ENCODE measurements at regions not wholly inside any gene's neighbourhood (a gene's known extent, or its start where the extent isn't known, plus 50 kb on each side); places are given as distances from the start of the nearest gene placed in this dataset.

- Histone ChIP-seq H3K36me3 (ENCODE audit: low read depth) (no peaks in the 10 kb centered on the region), H2AFZ (no peak overlapping the region), H3K9me3 (ENCODE audit: low read depth) (no peaks in the 10 kb centered on the region), H3K9me2 (ENCODE audit: insufficient read depth) (no peaks in the 10 kb centered on the region), H3K4me2 (ENCODE audit: unreplicated experiment) (no peak overlapping the region), H3K4me1 (ENCODE audit: insufficient read depth) (no peaks in the 10 kb centered on the region), H3K27me3 (replicated peaks; ENCODE audit: insufficient read depth) (no peaks in the 10 kb centered on the region), H4K20me1 (ENCODE audit: insufficient read depth) (no peaks in the 10 kb centered on the region), H3K4me3 (no peak overlapping the region), H3K27ac (no peak overlapping the region), H3K79me2 (ENCODE audit: insufficient read depth) (no peaks in the 10 kb centered on the region), H3K9ac (no peak overlapping the region), H3F3A (ENCODE audit: insufficient read depth) (no peaks in the 10 kb centered on the region; the same call in 1 of the 2 replicates)
- TF ChIP-seq EZH2 (IDR thresholded peaks at IDR 0.05; ENCODE audit: insufficient read depth, poor library complexity, severe bottlenecking) (no peak), EZH2phosphoT487 (IDR thresholded peaks at IDR 0.05; ENCODE audit: insufficient read depth, low read depth) (no peak)
- in situ Hi-C loops (cut with MboI): no loop called here
- DNase-seq: no peak
- WGBS, 2 experiments (ENCODE audit: low coverage in 1 of 2, low lambda C conversion rate in 2 of 2, missing lambda C conversion rate in 2 of 2): 72 to 77% methylated on average over 9 of the region's 9 CpGs
Observed at GRCh38 chr2:226495466-226496272, 304.0 kb downstream of the IRS1 start.

- WGBS, 2 experiments (ENCODE audit: low coverage in 1 of 2, low lambda C conversion rate in 2 of 2, missing lambda C conversion rate in 2 of 2): 60 to 82% methylated on average over 1 of the region's 1 CpG
- DNase-seq: peak; percentile 35
- H3K79me2 ChIP-seq (ENCODE audit: insufficient read depth): no peaks in the 10 kb centered on the region
- no peaks in the 10 kb centered on the region for H3K36me3 ChIP-seq (ENCODE audit: low read depth)
- peaks cover 11% of the 10 kb centered on the region; the same call in 1 of the 2 replicates for H3F3A ChIP-seq (ENCODE audit: insufficient read depth)
- H3K9ac ChIP-seq: no peak overlapping the region
- no peak for TF ChIP-seq EZH2 (IDR thresholded peaks at IDR 0.05; ENCODE audit: insufficient read depth, poor library complexity, severe bottlenecking)
- TF ChIP-seq EZH2phosphoT487 (IDR thresholded peaks at IDR 0.05; ENCODE audit: insufficient read depth, low read depth): no peak
- no peaks in the 10 kb centered on the region for H3K9me2 ChIP-seq (ENCODE audit: insufficient read depth)
- no peaks in the 10 kb centered on the region for H3K9me3 ChIP-seq (ENCODE audit: low read depth)
- H2AFZ ChIP-seq: no peak overlapping the region
- H3K4me3 ChIP-seq: no peak overlapping the region
- in situ Hi-C loops (cut with MboI): no loop called here
- peaks cover 14% of the 10 kb centered on the region for H3K4me1 ChIP-seq (ENCODE audit: insufficient read depth)
- no peaks in the 10 kb centered on the region for H4K20me1 ChIP-seq (ENCODE audit: insufficient read depth)
- H3K27ac ChIP-seq: no peak overlapping the region
- no peaks in the 10 kb centered on the region for H3K27me3 ChIP-seq (replicated peaks; ENCODE audit: insufficient read depth)
- H3K4me2 ChIP-seq (ENCODE audit: unreplicated experiment): no peak overlapping the region
Observed at GRCh38 chr2:226491112-226491511, 308.5 kb downstream of the IRS1 start.

- 41% methylated on average over 10 of the region's 10 CpGs for WGBS, 2 experiments (ENCODE audit: low coverage in 1 of 2, low lambda C conversion rate in 2 of 2, missing lambda C conversion rate in 2 of 2)
Observed at GRCh38 chr2:226489775-226490541, 309.7 kb downstream of the IRS1 start.

GRCh38 chr2:226488034-226488433, 311.6 kb downstream of the IRS1 start:
- in situ Hi-C loops (cut with MboI): no loop called here
- DNase-seq: no peak
- H3K9ac ChIP-seq: no peak overlapping the region
- H3K4me3 ChIP-seq: no peak overlapping the region
- no peaks in the 10 kb centered on the region for H3K79me2 ChIP-seq (ENCODE audit: insufficient read depth)
- no peaks in the 10 kb centered on the region for H3K9me3 ChIP-seq (ENCODE audit: low read depth)
- H3K4me2 ChIP-seq (ENCODE audit: unreplicated experiment): no peak overlapping the region
- peaks cover 24% of the 10 kb centered on the region for H3K4me1 ChIP-seq (ENCODE audit: insufficient read depth)
- no peaks in the 10 kb centered on the region for H3K27me3 ChIP-seq (replicated peaks; ENCODE audit: insufficient read depth)
- H3K27ac ChIP-seq: no peak overlapping the region
- H3K9me2 ChIP-seq (ENCODE audit: insufficient read depth): no peaks in the 10 kb centered on the region
- H3K36me3 ChIP-seq (ENCODE audit: low read depth): no peaks in the 10 kb centered on the region
- no peaks in the 10 kb centered on the region for H4K20me1 ChIP-seq (ENCODE audit: insufficient read depth)
- H3F3A ChIP-seq (ENCODE audit: insufficient read depth): peaks cover 19% of the 10 kb centered on the region; the same call in 1 of the 2 replicates
- no peak overlapping the region for H2AFZ ChIP-seq
- no peak for TF ChIP-seq EZH2 (IDR thresholded peaks at IDR 0.05; ENCODE audit: insufficient read depth, poor library complexity, severe bottlenecking)

More at GRCh38 chr2:226489775-226490541, 309.7 kb downstream of the IRS1 start:
- H3K27ac ChIP-seq: peak overlapping the region; percentile 18
- peaks cover 14% of the 10 kb centered on the region for H3K4me1 ChIP-seq (ENCODE audit: insufficient read depth)
- peak; percentile 88 for DNase-seq
- H3K79me2 ChIP-seq (ENCODE audit: insufficient read depth): no peaks in the 10 kb centered on the region
- no peak overlapping the region for H3K4me2 ChIP-seq (ENCODE audit: unreplicated experiment)
- H3F3A ChIP-seq (ENCODE audit: insufficient read depth): peaks cover 11% of the 10 kb centered on the region; the same call in 1 of the 2 replicates
- H3K4me3 ChIP-seq: no peak overlapping the region
- H3K27me3 ChIP-seq (replicated peaks; ENCODE audit: insufficient read depth): no peaks in the 10 kb centered on the region
- H3K36me3 ChIP-seq (ENCODE audit: low read depth): no peaks in the 10 kb centered on the region
- TF ChIP-seq EZH2 (IDR thresholded peaks at IDR 0.05; ENCODE audit: insufficient read depth, poor library complexity, severe bottlenecking) (no peak), EZH2phosphoT487 (IDR thresholded peaks at IDR 0.05; ENCODE audit: insufficient read depth, low read depth) (no peak)
- no peak overlapping the region for H3K9ac ChIP-seq
- H4K20me1 ChIP-seq (ENCODE audit: insufficient read depth): no peaks in the 10 kb centered on the region
- in situ Hi-C loops (cut with MboI): no loop called here
- H2AFZ ChIP-seq: no peak overlapping the region
- no peaks in the 10 kb centered on the region for H3K9me2 ChIP-seq (ENCODE audit: insufficient read depth)
- H3K9me3 ChIP-seq (ENCODE audit: low read depth): no peaks in the 10 kb centered on the region

Measured in GM23248 (cell line).